ENCODE measurements at regions not wholly inside any gene's neighbourhood (a gene's known extent, or its start where the extent isn't known, plus 50 kb on each side); places are given as distances from the start of the nearest gene placed in this dataset.

GRCh38 chr3:177487635-177488186 is 290.4 kb upstream of the TBL1XR1 start:
- no peak for ATAC-seq
- 78% methylated on average over 3 of the region's 3 CpGs for WGBS (ENCODE audit: insufficient coverage, low coverage, low lambda C conversion rate, missing lambda C conversion rate)
- no peaks in the 10 kb centered on the region for H3K36me3 ChIP-seq
- DNase-seq = no peak
- no peaks in the 10 kb centered on the region for H3K9me3 ChIP-seq
- H3K27me3 ChIP-seq = no peaks in the 10 kb centered on the region
- H3K4me3 ChIP-seq = no peak overlapping the region
- H3K4me1 ChIP-seq = no peaks in the 10 kb centered on the region
- H3K27ac ChIP-seq = no peak overlapping the region
- intact Hi-C loops (cut with DNase I) = no loop called here
- TF ChIP-seq POLR2A (IDR thresholded peaks at IDR 0.05) = no peak
- no peak for TF ChIP-seq CTCF (IDR thresholded peaks at IDR 0.05)

GRCh38 chr3:177488740-177489139 is 291.5 kb upstream of the TBL1XR1 start:
- intact Hi-C loops (cut with DNase I) = no loop called here
- H3K4me3 ChIP-seq = no peak overlapping the region
- H3K9me3 ChIP-seq = no peaks in the 10 kb centered on the region
- no peak overlapping the region for H3K27ac ChIP-seq
- 37% methylated on average over 2 of the region's 2 CpGs for WGBS (ENCODE audit: insufficient coverage, low coverage, low lambda C conversion rate, missing lambda C conversion rate)
- TF ChIP-seq POLR2A (IDR thresholded peaks at IDR 0.05) (no peak), CTCF (IDR thresholded peaks at IDR 0.05) (no peak)
- peak in 1 of 3 donors; percentile 56 for DNase-seq
- no peaks in the 10 kb centered on the region for H3K36me3 ChIP-seq
- ATAC-seq = no peak
- H3K4me1 ChIP-seq = no peaks in the 10 kb centered on the region
- no peaks in the 10 kb centered on the region for H3K27me3 ChIP-seq

DNA sequence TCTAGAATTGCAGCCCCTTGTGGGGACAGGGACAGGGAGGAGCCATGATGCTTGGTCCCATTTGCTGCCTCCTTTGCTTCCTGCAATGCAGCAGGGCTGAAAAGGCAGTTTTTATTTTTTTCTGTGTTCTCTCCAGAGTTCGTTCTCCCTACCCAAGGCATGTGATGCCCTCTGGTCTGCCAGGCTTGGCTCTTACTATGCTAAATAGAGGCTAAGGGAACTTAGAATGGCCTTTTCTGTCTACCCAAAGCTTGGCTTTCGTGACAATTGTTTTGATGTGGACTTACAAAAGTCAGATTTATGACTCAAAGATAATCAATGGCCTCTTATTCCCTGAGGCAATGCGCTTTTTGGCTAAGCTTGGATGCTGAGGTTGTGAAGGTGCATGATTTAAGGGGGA is 293.3 kb upstream of the TBL1XR1 start:
- ATAC-seq = no peak
- Histone ChIP-seq H3K9me3 (no peaks in the 10 kb centered on the region), H3K4me1 (no peaks in the 10 kb centered on the region), H3K36me3 (no peaks in the 10 kb centered on the region), H3K27me3 (no peaks in the 10 kb centered on the region), H3K27ac (no peak overlapping the region), H3K4me3 (no peak overlapping the region)
- intact Hi-C loops (cut with DNase I) = no loop called here
- 86% methylated on average over 3 of the region's 3 CpGs for WGBS (ENCODE audit: insufficient coverage, low coverage, low lambda C conversion rate, missing lambda C conversion rate)
- DNase-seq = no peak
- TF ChIP-seq POLR2A (IDR thresholded peaks at IDR 0.05) (no peak), CTCF (IDR thresholded peaks at IDR 0.05) (no peak)

DNA sequence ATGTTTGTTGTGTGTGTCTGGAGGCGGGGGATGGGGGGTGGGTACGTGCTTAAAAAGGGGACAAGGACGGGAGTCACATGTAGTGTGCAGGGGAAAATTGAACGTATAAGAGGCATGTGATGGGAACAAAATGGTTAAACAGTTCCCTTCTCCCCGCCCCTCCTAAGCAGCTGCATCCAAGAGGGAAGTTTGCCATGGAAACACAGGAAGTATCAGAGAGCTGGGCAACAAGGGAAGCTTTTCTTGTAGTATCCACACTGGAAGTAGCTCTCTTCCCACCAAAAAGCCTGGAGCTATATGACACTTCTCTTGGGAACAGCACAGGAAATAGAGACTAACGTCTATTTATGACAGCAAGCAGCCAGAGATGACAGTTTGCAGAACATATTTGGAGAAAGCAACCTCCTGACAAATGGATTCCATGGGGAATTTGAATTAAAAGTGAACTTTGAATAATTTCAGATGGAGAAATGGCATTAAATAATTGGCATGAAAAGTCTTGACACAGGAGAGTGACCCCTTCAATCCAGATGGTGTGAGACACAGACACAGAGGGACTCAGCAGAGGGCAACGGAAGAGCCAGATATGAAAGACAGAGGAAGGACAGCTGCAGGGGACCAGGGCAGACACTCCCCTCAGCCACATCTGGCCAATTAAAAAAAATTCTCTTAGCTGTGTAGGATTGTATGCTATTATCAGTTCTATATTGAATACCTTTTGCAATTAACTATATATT is 294.2 kb upstream of the TBL1XR1 start:
- no peaks in the 10 kb centered on the region for H3K36me3 ChIP-seq
- no peaks in the 10 kb centered on the region for H3K4me1 ChIP-seq
- TF ChIP-seq CTCF (IDR thresholded peaks at IDR 0.05) = no peak
- TF ChIP-seq POLR2A (IDR thresholded peaks at IDR 0.05) = no peak
- ATAC-seq (peak; percentile 37 to 58 (median 50)), DNase-seq (no peak)
- H3K9me3 ChIP-seq = no peaks in the 10 kb centered on the region
- WGBS (ENCODE audit: insufficient coverage, low coverage, low lambda C conversion rate, missing lambda C conversion rate) = 51% methylated on average over 7 of the region's 7 CpGs
- intact Hi-C loops (cut with DNase I) = no loop called here
- no peaks in the 10 kb centered on the region for H3K27me3 ChIP-seq
- no peak overlapping the region for H3K27ac ChIP-seq
- H3K4me3 ChIP-seq = no peak overlapping the region
